Mucosa of gallbladder (tissue), 1 donor: ENCODE measurements at regions not wholly inside any gene's neighbourhood (a gene's known extent, or its start where the extent isn't known, plus 50 kb on each side); places are given as distances from the start of the nearest gene placed in this dataset.

Experiments
- DNase-seq: peaks from one replicate; pipeline ENCODE4 v3.0.0-alpha.2; 2020; ENCODE audit warnings: low spot score
- donor health status: DM: no; HTN: no; CAD: no.

- DNase-seq, result no peak
Measured at GRCh38 chrX:115491766-115492165, 69.2 kb upstream of the PLS3 start.

- peak; percentile 29 for DNase-seq
Measured at GRCh38 chrX:115493015-115493414, 68.0 kb upstream of the PLS3 start.

- no peak for DNase-seq
Measured at GRCh38 chrX:115494161-115494560, 66.8 kb upstream of the PLS3 start.

- no peak for DNase-seq
Measured at GRCh38 chrX:115499112-115499805, 61.7 kb upstream of the PLS3 start.

GRCh38 chrX:115503099-115503498 is 57.9 kb upstream of the PLS3 start:
- no peak for DNase-seq

- DNase-seq, result no peak
Measured at GRCh38 chrX:115504167-115504566, 56.8 kb upstream of the PLS3 start.
